ENCODE measurements at regions not wholly inside any gene's neighbourhood (a gene's known extent, or its start where the extent isn't known, plus 50 kb on each side); places are given as distances from the start of the nearest gene placed in this dataset.
"Not testable (repeated sequence)": the region's sequence is repeated elsewhere in the genome, so short reads cannot be mapped to it uniquely, and the experiment has no call there.

GRCh38 chr10:6784429-6784828, 204.4 kb upstream of the PRKCQ start:
- TF ChIP-seq POLR2AphosphoS5 (IDR thresholded peaks at IDR 0.05); CTCF (IDR thresholded peaks at IDR 0.05 in 8 of 11, conservative IDR thresholded peaks at IDR 0.05 in 3 of 11): not testable (repeated sequence)
